HuH-7.5 (cell line): ENCODE measurements at regions not wholly inside any gene's neighbourhood (a gene's known extent, or its start where the extent isn't known, plus 50 kb on each side); places are given as distances from the start of the nearest gene placed in this dataset.

ENCODE experiments used
- DNase-seq: peaks from one replicate; pipeline ENCODE4 v3.0.0; 2011; ENCODE audit warnings: low spot score

DNA sequence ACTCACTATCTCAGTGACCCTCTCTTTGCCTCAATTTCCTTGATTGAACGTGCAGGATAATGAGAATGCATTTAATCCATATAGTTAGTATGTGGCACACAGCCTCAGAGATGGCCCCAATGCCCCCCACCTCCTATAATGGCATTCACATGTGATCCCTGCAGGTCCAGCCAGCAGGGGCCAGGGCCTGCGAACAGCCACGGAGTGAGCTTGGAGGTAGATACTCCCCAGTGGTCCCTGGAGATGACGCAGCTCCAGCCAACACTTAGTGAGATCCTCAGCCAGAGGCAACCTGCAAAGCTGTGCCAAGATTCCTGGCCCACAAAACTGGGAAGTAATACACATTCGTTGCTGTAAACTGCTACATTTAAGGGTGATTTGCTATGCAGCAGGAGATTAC, 184.9 kb upstream of the NSMCE3 start:
- no peak for DNase-seq

GRCh38 chr15:29452881-29453731, 183.5 kb upstream of the NSMCE3 start:
- DNase-seq: no peak

GRCh38 chr15:29451201-29451781, 181.7 kb upstream of the NSMCE3 start:
- DNase-seq: no peak

DNA sequence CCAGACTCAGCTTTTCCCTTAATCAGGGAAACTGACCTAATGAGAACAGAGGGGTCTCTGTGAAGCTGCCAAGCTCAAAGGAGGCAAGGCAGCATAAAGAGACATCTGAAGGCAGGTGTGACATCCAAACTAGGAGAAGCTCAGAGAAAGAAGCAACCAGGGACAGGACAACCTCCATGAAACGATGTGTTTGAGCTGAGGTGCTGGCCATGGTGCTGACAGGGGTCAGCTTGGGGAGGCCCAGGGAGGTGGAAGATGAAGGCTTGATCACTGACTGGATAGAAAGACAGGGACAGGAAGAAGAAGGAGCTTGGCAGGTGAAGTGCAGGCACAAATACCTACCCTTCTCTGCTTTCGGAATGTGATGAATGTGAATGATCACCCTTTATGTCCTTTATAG, 179.5 kb upstream of the NSMCE3 start:
- no peak for DNase-seq

DNA sequence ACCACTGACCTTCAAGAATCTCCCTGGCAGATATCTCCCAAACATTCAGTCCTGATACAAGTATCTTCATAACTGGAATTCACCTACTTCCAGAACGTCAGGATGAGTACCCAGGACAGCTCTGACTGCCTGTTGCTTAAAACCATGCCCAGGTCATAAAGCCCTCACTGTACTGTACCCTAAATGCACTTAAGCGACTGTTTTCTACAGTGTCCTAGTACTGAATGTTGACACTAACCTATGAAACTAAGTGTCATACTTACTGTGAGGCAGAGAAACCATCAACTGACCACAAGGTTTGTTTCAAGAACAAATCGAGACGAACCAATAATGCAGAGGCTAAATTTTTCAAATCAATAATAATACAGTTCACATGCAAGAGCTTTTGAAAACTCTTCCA, 178.7 kb upstream of the NSMCE3 start:
- no peak for DNase-seq

- no peak for DNase-seq
Measured at GRCh38 chr15:29446480-29446879, 176.9 kb upstream of the NSMCE3 start.

DNA sequence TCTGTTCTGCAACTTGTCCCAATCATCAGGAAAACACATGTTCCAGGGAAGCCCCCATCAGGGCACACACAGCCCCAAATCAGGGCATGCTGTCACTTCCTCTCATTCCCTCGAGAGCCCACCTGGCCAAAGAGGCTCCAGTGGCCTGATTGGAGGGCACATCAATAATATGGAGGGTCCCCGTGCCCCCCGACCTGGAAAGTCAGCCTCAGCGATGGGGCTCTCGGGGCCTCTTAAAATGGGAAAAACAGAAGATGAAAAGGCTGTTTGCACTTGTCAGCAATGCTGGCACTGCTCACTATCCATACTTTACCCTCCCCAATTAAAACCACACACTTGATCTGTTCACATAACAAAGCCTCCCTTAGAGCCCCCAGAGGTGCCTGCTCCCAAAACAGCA, 172.9 kb upstream of the NSMCE3 start:
- no peak for DNase-seq

DNA sequence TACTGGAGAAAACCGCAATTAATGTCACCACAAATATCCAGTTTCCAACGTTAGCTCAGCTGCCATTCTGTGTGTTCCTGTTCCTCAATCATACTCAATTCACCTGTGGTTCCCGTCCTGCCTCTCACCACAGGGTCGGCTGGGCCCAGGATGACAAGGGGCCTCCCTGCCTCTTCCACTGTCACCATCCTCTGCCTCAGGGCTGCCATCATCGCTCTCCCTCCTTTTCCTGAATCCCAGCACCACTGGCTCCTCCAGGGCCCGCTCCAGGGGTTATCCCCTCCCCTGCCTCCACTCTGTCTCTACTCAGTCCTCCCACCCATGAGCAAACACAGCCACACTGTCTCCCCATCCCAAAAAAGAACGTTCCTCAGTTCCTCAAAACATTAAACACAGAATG, 170.9 kb upstream of the NSMCE3 start:
- DNase-seq: no peak

GRCh38 chr15:29438703-29439055, 169.1 kb upstream of the NSMCE3 start:
- DNase-seq: no peak

GRCh38 chr15:29437888-29438702, 168.5 kb upstream of the NSMCE3 start:
- no peak for DNase-seq

- no peak for DNase-seq
Measured at GRCh38 chr15:29435811-29436210, 166.2 kb upstream of the NSMCE3 start.

GRCh38 chr15:29434280-29434679, 164.7 kb upstream of the NSMCE3 start:
- no peak for DNase-seq

GRCh38 chr15:29433507-29434248, 164.1 kb upstream of the NSMCE3 start:
- no peak for DNase-seq

GRCh38 chr15:29433050-29433318, 163.4 kb upstream of the NSMCE3 start:
- no peak for DNase-seq

DNA sequence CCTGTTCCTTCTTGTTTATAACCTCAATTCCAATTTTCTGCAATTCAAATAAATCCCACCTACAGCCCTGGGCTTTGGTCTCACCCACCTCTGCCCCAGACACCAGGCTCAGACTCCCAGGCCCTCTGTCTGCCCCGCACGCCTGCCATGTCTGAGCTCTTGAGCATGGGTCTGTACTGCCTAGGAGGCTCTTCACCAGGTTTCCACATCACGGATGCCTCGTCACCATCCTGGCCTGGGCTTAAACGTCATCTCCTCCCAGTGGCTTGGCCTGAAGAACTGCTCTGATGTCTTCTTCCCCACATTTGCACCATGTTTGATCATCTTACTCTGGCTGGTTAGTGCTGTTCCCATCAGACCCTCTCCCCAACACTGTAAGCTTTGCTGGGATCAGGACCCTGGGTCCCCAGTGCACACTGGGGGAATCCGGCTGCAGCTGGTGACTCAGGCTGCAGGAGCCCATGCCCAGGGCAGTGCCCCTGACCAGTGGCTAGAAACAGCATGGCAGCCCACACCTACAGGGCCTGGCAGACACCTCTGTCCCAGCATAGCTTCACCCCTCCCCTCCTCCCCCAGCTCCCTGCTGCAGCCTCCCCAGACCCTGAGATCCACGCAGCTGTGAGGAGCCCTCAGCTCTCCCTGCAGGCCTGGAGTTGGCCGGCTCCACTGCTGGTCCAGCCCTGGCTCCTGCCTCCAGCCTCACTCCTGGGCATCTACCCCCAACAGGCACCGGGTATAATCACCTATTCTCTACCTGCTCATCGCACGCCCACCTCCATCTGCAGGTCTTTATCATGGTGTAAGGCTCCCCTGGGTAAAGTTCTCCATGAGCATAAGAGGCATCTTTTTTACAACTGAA, 162.8 kb upstream of the NSMCE3 start:
- DNase-seq: no peak

DNA sequence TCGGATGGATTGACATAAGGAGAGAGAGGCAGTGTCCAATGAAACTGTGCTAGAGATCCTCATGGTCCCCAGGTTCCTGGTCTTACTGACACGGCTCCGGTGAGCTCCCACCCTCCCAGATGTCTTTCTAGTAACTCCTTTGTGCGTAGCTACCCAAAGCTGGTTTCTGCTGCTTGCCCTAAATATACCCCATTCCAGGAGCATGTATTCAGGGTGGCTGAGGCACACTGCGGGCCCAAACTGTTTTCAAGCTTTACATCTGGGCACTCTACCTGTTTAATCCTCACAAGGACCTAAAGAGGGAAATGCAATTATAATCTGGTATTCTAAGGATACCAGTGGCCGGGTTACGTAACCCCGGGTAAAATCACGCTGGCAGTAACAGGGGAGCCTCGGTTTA, 161.2 kb upstream of the NSMCE3 start:
- DNase-seq: no peak

- no peak for DNase-seq
Measured at GRCh38 chr15:29430124-29430523, 160.5 kb upstream of the NSMCE3 start.

GRCh38 chr15:29429584-29429983, 160.0 kb upstream of the NSMCE3 start:
- no peak for DNase-seq

DNA sequence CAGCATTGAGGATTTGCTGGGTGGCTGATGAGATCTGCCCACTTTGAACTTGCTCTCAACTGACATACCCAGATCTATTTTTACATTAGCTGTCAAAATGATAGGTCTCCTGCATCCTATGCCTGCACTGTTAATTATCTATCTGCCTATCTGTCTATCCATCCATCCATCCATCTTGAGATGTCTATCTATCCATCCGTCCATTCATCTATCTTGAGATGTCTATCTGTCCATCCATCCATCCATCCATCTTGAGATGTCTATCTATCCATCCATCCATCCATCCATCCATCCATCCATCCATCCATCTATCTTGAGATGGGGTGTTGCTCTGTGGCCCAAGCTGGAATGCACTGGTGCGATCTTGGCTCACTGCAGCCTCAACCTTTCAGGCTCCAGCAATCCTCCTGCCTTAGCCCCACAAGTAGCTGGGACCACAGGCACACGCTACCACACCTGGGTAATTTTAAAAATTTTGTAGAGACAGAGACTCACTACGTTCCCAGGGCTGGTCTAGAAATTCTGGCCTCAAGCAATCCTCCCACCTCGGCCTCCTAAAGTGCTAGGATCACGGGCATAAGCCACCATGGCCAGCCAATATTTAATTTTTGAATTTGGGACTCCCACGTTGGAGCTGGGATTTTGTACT, 159.4 kb upstream of the NSMCE3 start:
- no peak for DNase-seq

GRCh38 chr15:29425864-29426263, 156.2 kb upstream of the NSMCE3 start:
- DNase-seq: no peak

DNA sequence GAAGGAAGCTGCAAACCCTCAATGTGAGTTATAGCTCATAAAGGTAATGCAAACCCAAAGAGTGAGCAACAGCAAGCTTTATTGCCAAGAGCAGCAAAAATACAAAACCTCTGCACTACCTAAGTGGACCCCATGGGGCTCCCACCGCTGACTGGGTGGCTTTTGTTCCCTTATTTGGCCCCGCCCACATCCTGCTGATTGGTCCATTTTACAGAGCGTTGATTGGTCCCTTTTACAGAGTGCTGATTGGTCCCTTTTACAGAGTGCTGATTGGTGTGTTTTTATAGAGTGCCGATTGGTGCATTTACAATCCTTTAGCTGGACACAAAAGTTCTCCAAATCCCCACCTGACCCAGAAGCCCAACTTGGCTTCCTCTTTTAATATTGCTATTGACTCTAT, 154.5 kb upstream of the NSMCE3 start:
- no peak for DNase-seq
